ENCODE measurements at regions not wholly inside any gene's neighbourhood (a gene's known extent, or its start where the extent isn't known, plus 50 kb on each side); places are given as distances from the start of the nearest gene placed in this dataset.

DNA sequence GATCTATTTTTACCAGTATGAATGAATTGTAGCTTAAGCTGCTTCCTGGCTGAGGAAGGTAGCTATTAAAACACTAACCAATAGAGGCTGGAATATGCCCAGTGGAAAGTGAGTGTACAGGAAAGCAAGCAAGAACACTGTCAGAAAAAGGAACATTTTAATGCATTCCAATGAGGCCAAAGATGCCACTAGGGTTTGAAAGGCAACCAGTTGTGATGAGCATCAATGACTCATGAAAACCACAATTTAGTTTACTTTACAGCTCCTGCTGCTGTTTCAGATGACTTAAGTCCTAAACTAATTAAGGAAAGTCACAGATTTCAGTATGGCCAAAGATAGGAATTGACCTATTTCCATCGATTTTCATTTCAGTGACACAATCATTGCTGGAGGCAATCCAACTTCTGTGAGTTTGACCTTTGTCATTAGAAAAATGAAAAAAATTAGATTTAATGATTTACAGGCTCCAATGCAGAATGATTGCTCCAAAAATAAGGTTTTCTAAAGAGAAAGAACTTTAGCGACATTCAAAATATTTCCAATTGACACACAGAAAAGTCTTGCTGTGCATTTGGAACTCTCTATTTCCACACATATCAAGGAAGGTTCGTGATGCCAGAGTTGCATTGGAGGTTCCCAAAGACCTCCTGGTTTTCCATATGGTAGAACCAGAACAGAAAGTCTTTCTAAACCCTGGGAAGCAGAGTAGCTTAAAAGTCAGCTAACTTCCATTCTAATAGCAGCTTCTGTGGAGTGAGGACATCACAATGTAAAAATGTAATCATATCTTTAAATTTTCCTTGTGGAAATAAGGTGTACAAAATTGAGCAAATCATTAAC, 103.0 kb downstream of the SUCNR1 start:
- Histone ChIP-seq H3K9me3 (ENCODE audit: control insufficient read depth, insufficient read depth, low read depth, low read length) (no peaks in the 10 kb centered on the region), H3K27ac (ENCODE audit: low read length) (peak overlapping the region; percentile 7; the same call in 1 of the 2 replicates), H3K27me3 (ENCODE audit: control insufficient read depth, insufficient read depth, low read length) (no peaks in the 10 kb centered on the region), H3K4me3 (ENCODE audit: low read depth in 2 of 2, low read length in 2 of 2) (no peak overlapping the region), H3K36me3 (ENCODE audit: control insufficient read depth, insufficient read depth, low read length) (no peaks in the 10 kb centered on the region), H3K4me1 (ENCODE audit: control insufficient read depth, insufficient read depth, low read length) (no peaks in the 10 kb centered on the region; the same call in 1 of the 2 replicates)
- no TSS peak for BruUV-seq (replicated peaks)
- TF ChIP-seq POLR2AphosphoS5 (IDR thresholded peaks at IDR 0.05; ENCODE audit: low read depth, low read length) (no peak), SIN3A (IDR thresholded peaks at IDR 0.05; ENCODE audit: borderline replicate concordance, insufficient read depth, low read depth, low read length) (no peak), TCF7L2 (IDR thresholded peaks at IDR 0.05; ENCODE audit: low read depth, low read length) (no peak)
- ChIA-PET CTCF (no interaction called here), POLR2A (no interaction called here)
- DNase-seq (ENCODE audit: low read depth, low spot score) = peak; percentile 95
- peak; percentile 90 for ATAC-seq
- in situ Hi-C loops (cut with HindIII; ENCODE audit: low pct_unique_long_range_greater_than_20kb, low sequenced_read_pairs) = no loop called here
- intact Hi-C loops (cut with micrococcal nuclease; ENCODE audit: unreplicated experiment) = no loop called here

DNA sequence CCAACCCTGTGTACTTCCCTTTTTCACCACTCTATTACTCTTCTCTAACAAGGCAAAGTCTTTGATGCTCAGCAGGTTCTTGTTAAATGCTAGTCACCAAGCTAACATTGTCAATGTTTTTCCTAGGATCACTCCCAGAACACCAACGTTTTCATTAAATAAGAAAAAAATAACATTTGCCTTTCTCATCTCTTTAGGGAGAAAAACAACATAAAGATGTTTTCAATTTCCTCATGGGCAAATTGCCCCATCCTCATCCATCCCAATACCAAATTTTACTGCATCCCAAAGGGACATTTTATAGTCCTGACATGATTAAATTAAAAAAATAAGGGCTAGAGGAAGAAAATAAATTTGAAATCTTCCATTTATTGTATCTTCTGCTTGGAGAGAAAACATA, 106.5 kb downstream of the SUCNR1 start:
- Histone ChIP-seq H3K9me3 (ENCODE audit: control insufficient read depth, insufficient read depth, low read depth, low read length) (no peaks in the 10 kb centered on the region), H3K4me3 (ENCODE audit: low read depth in 2 of 2, low read length in 2 of 2) (no peak overlapping the region), H3K4me1 (ENCODE audit: control insufficient read depth, insufficient read depth, low read length) (no peaks in the 10 kb centered on the region; the same call in 1 of the 2 replicates), H3K27me3 (ENCODE audit: control insufficient read depth, insufficient read depth, low read length) (no peaks in the 10 kb centered on the region), H3K27ac (ENCODE audit: low read length) (no peak overlapping the region), H3K36me3 (ENCODE audit: control insufficient read depth, insufficient read depth, low read length) (no peaks in the 10 kb centered on the region)
- ATAC-seq (no peak), DNase-seq (ENCODE audit: low read depth, low spot score) (no peak)
- ChIA-PET CTCF (no interaction called here), POLR2A (no interaction called here)
- intact Hi-C loops (cut with micrococcal nuclease; ENCODE audit: unreplicated experiment) (no loop called here), in situ Hi-C loops (cut with HindIII; ENCODE audit: low pct_unique_long_range_greater_than_20kb, low sequenced_read_pairs) (no loop called here)
- no TSS peak for BruUV-seq (replicated peaks)
- TF ChIP-seq POLR2AphosphoS5 (IDR thresholded peaks at IDR 0.05; ENCODE audit: low read depth, low read length) (no peak), TCF7L2 (IDR thresholded peaks at IDR 0.05; ENCODE audit: low read depth, low read length) (no peak), SIN3A (IDR thresholded peaks at IDR 0.05; ENCODE audit: borderline replicate concordance, insufficient read depth, low read depth, low read length) (no peak)
- TF ChIP-seq, protein P1, sequence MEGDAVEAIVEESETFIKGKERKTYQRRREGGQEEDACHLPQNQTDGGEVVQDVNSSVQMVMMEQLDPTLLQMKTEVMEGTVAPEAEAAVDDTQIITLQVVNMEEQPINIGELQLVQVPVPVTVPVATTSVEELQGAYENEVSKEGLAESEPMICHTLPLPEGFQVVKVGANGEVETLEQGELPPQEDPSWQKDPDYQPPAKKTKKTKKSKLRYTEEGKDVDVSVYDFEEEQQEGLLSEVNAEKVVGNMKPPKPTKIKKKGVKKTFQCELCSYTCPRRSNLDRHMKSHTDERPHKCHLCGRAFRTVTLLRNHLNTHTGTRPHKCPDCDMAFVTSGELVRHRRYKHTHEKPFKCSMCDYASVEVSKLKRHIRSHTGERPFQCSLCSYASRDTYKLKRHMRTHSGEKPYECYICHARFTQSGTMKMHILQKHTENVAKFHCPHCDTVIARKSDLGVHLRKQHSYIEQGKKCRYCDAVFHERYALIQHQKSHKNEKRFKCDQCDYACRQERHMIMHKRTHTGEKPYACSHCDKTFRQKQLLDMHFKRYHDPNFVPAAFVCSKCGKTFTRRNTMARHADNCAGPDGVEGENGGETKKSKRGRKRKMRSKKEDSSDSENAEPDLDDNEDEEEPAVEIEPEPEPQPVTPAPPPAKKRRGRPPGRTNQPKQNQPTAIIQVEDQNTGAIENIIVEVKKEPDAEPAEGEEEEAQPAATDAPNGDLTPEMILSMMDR (IDR thresholded peaks at IDR 0.05) = no peak
- TF ChIP-seq, protein P2, sequence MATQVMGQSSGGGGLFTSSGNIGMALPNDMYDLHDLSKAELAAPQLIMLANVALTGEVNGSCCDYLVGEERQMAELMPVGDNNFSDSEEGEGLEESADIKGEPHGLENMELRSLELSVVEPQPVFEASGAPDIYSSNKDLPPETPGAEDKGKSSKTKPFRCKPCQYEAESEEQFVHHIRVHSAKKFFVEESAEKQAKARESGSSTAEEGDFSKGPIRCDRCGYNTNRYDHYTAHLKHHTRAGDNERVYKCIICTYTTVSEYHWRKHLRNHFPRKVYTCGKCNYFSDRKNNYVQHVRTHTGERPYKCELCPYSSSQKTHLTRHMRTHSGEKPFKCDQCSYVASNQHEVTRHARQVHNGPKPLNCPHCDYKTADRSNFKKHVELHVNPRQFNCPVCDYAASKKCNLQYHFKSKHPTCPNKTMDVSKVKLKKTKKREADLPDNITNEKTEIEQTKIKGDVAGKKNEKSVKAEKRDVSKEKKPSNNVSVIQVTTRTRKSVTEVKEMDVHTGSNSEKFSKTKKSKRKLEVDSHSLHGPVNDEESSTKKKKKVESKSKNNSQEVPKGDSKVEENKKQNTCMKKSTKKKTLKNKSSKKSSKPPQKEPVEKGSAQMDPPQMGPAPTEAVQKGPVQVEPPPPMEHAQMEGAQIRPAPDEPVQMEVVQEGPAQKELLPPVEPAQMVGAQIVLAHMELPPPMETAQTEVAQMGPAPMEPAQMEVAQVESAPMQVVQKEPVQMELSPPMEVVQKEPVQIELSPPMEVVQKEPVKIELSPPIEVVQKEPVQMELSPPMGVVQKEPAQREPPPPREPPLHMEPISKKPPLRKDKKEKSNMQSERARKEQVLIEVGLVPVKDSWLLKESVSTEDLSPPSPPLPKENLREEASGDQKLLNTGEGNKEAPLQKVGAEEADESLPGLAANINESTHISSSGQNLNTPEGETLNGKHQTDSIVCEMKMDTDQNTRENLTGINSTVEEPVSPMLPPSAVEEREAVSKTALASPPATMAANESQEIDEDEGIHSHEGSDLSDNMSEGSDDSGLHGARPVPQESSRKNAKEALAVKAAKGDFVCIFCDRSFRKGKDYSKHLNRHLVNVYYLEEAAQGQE (IDR thresholded peaks at IDR 0.05; ENCODE audit: insufficient read depth in 1 of 2, low read depth in 2 of 2, low read length in 1 of 2) = no peak

DNA sequence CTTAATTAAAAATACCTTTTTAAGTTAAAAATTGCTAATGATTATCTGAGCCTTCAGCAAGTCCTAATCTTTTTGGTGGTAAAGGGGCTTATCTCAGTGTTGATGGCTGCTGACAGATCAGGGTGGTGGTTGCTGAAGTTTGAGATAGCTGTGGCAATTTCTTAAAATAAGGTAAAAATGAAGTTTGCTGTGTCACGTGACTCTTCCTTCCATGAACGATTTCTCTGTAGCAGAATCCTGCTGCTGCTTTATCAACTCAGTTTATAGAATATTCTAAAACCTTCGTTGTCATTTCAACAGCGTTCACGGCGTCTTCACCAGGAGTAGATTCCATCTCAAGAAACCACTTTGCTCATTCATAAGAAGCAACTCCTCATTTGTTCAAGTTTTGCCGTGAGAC, 110.1 kb downstream of the SUCNR1 start:
- ChIA-PET CTCF (no interaction called here), POLR2A (no interaction called here)

More for the DNA sequence above, 110.1 kb downstream of the SUCNR1 start:
- Histone ChIP-seq H3K27me3 (ENCODE audit: control insufficient read depth, insufficient read depth, low read length) (no peaks in the 10 kb centered on the region), H3K4me1 (ENCODE audit: control insufficient read depth, insufficient read depth, low read length) (no peaks in the 10 kb centered on the region), H3K9me3 (ENCODE audit: control insufficient read depth, insufficient read depth, low read depth, low read length) (no peaks in the 10 kb centered on the region), H3K27ac (ENCODE audit: low read length) (no peak overlapping the region), H3K4me3 (ENCODE audit: low read depth in 2 of 2, low read length in 2 of 2) (no peak overlapping the region), H3K36me3 (ENCODE audit: control insufficient read depth, insufficient read depth, low read length) (no peaks in the 10 kb centered on the region)
- in situ Hi-C loops (cut with HindIII; ENCODE audit: low pct_unique_long_range_greater_than_20kb, low sequenced_read_pairs) = no loop called here
- ATAC-seq (no peak), DNase-seq (ENCODE audit: low read depth, low spot score) (no peak)
- no TSS peak for BruUV-seq (replicated peaks)
- TF ChIP-seq POLR2AphosphoS5 (IDR thresholded peaks at IDR 0.05; ENCODE audit: low read depth, low read length) = no peak
- TF ChIP-seq, protein P1 (IDR thresholded peaks at IDR 0.05) = no peak
- TF ChIP-seq SIN3A (IDR thresholded peaks at IDR 0.05; ENCODE audit: borderline replicate concordance, insufficient read depth, low read depth, low read length) = no peak
- no peak for TF ChIP-seq TCF7L2 (IDR thresholded peaks at IDR 0.05; ENCODE audit: low read depth, low read length)
- TF ChIP-seq, protein P2 (IDR thresholded peaks at IDR 0.05; ENCODE audit: insufficient read depth in 1 of 2, low read depth in 2 of 2, low read length in 1 of 2) = no peak
- intact Hi-C loops (cut with micrococcal nuclease; ENCODE audit: unreplicated experiment) = no loop called here
